Large intestine (tissue), 3 donors: ENCODE measurements at regions not wholly inside any gene's neighbourhood (a gene's known extent, or its start where the extent isn't known, plus 50 kb on each side); places are given as distances from the start of the nearest gene placed in this dataset.
"Not testable (repeated sequence)": the region's sequence is repeated elsewhere in the genome, so short reads cannot be mapped to it uniquely, and the experiment has no call there.

Experiments used
- DNase-seq, 2 donors: peaks; one replicate each; pipeline versions ENCODE4 v3.0.0 to v3.0.0-alpha.2; 2013
- H3K27ac ChIP-seq: one replicate; pipeline ENCODE4 v1.5.1; 2013; ENCODE audit warnings: low read length
- H3K27me3 ChIP-seq: 2 replicates; pipeline ENCODE4 v1.6.1; 2013; ENCODE audit warnings: low read length; ENCODE audit not compliant: control insufficient read depth, insufficient read depth
- H3K36me3 ChIP-seq: 2 replicates; pipeline ENCODE4 v1.6.1; 2013; ENCODE audit warnings: low read length; ENCODE audit not compliant: control insufficient read depth, insufficient read depth
- H3K4me1 ChIP-seq: one replicate; pipeline ENCODE4 v1.6.1; 2013; ENCODE audit warnings: low read length; ENCODE audit not compliant: control insufficient read depth, insufficient read depth
- H3K4me3 ChIP-seq: one replicate; pipeline ENCODE4 v1.5.1; 2013; ENCODE audit warnings: low read length
- H3K9me3 ChIP-seq: one replicate; pipeline ENCODE4 v1.6.1; 2013; ENCODE audit warnings: mild to moderate bottlenecking, low read depth, low read length, moderate library complexity; ENCODE audit not compliant: control insufficient read depth
- WGBS: methylation state at CpG from one replicate; pipeline ENCODE4 v1.1.5; 2013; ENCODE audit warnings: low lambda C conversion rate; ENCODE audit not compliant: insufficient coverage; 5-methylcytosine and 5-hydroxymethylcytosine counted together

- H3K27ac ChIP-seq = no peak overlapping the region
- H3K27me3 ChIP-seq = no peaks in the 10 kb centered on the region
- no peak overlapping the region for H3K4me3 ChIP-seq
- H3K9me3 ChIP-seq = no peaks in the 10 kb centered on the region
- 51% methylated on average over 3 of the region's 8 CpGs for WGBS
- H3K36me3 ChIP-seq = no peaks in the 10 kb centered on the region
- no peaks in the 10 kb centered on the region for H3K4me1 ChIP-seq
- peak; percentile 17 to 23 for DNase-seq
These were observed 477.2 kb upstream of the CAMK1G start for GRCh38 chr1:209106237-209106741.

GRCh38 chr1:209106861-209107260 is 476.7 kb upstream of the CAMK1G start:
- H3K4me3 ChIP-seq = no peak overlapping the region
- H3K27me3 ChIP-seq = no peaks in the 10 kb centered on the region
- DNase-seq = no peak
- no peaks in the 10 kb centered on the region for H3K9me3 ChIP-seq
- no peak overlapping the region for H3K27ac ChIP-seq
- WGBS = no CpG with 5 or more reads among the region's 4 CpGs
- no peaks in the 10 kb centered on the region for H3K36me3 ChIP-seq
- H3K4me1 ChIP-seq = no peaks in the 10 kb centered on the region

GRCh38 chr1:209107535-209107934 is 476.0 kb upstream of the CAMK1G start:
- Histone ChIP-seq H3K27me3 (no peaks in the 10 kb centered on the region), H3K36me3 (no peaks in the 10 kb centered on the region), H3K4me1 (no peaks in the 10 kb centered on the region), H3K27ac (no peak overlapping the region), H3K9me3 (no peaks in the 10 kb centered on the region), H3K4me3 (no peak overlapping the region)
- DNase-seq = no peak
- WGBS = no CpG with 5 or more reads among the region's 10 CpGs

GRCh38 chr1:209109001-209109785 is 474.3 kb upstream of the CAMK1G start:
- no peak for DNase-seq
- H3K27me3 ChIP-seq = no peaks in the 10 kb centered on the region
- 100% methylated on average over 1 of the region's 2 CpGs for WGBS
- no peaks in the 10 kb centered on the region for H3K36me3 ChIP-seq
- no peak overlapping the region for H3K4me3 ChIP-seq
- H3K9me3 ChIP-seq = no peaks in the 10 kb centered on the region
- no peak overlapping the region for H3K27ac ChIP-seq
- no peaks in the 10 kb centered on the region for H3K4me1 ChIP-seq

GRCh38 chr1:209113521-209113920 is 470.0 kb upstream of the CAMK1G start:
- 80% methylated on average over 2 of the region's 5 CpGs for WGBS
- H3K27me3 ChIP-seq = no peaks in the 10 kb centered on the region

GRCh38 chr1:209116705-209117104 is 466.8 kb upstream of the CAMK1G start:
- H3K4me1 ChIP-seq = no peaks in the 10 kb centered on the region
- no peak for DNase-seq
- 100% methylated on average over 1 of the region's 1 CpG for WGBS

More at GRCh38 chr1:209113521-209113920, 470.0 kb upstream of the CAMK1G start:
- no peak for DNase-seq
- no peak overlapping the region for H3K27ac ChIP-seq
- H3K4me3 ChIP-seq = no peak overlapping the region
- no peaks in the 10 kb centered on the region for H3K4me1 ChIP-seq
- no peaks in the 10 kb centered on the region for H3K9me3 ChIP-seq
- H3K36me3 ChIP-seq = no peaks in the 10 kb centered on the region

GRCh38 chr1:209123601-209124000 is 459.9 kb upstream of the CAMK1G start:
- no peaks in the 10 kb centered on the region for H3K4me1 ChIP-seq
- peaks cover 7% of the 10 kb centered on the region for H3K9me3 ChIP-seq
- H3K27me3 ChIP-seq = no peaks in the 10 kb centered on the region
- H3K27ac ChIP-seq = no peak overlapping the region
- no CpG with 5 or more reads among the region's 2 CpGs for WGBS
- no peak overlapping the region for H3K4me3 ChIP-seq
- no peak for DNase-seq
- H3K36me3 ChIP-seq = no peaks in the 10 kb centered on the region

More at GRCh38 chr1:209116705-209117104, 466.8 kb upstream of the CAMK1G start:
- H3K27ac ChIP-seq = no peak overlapping the region
- no peaks in the 10 kb centered on the region for H3K27me3 ChIP-seq
- H3K9me3 ChIP-seq = no peaks in the 10 kb centered on the region
- no peaks in the 10 kb centered on the region for H3K36me3 ChIP-seq
- H3K4me3 ChIP-seq = no peak overlapping the region

GRCh38 chr1:209129091-209129490 is 454.4 kb upstream of the CAMK1G start:
- H3K9me3 ChIP-seq = not testable (repeated sequence)

GRCh38 chr1:209130886-209131285 is 452.6 kb upstream of the CAMK1G start:
- Histone ChIP-seq H3K27ac (no peak overlapping the region), H3K4me1 (no peaks in the 10 kb centered on the region), H3K9me3 (peaks cover 7% of the 10 kb centered on the region), H3K4me3 (no peak overlapping the region), H3K27me3 (no peaks in the 10 kb centered on the region), H3K36me3 (no peaks in the 10 kb centered on the region)
- WGBS = no CpG with 5 or more reads among the region's 7 CpGs
- DNase-seq = no peak

More at GRCh38 chr1:209129091-209129490, 454.4 kb upstream of the CAMK1G start:
- not testable (repeated sequence) for DNase-seq, H3K36me3 ChIP-seq, H3K4me1 ChIP-seq, H3K4me3 ChIP-seq, H3K27me3 ChIP-seq, H3K27ac ChIP-seq
- WGBS = no CpG with 5 or more reads among the region's 32 CpGs

GRCh38 chr1:209132736-209133467 is 450.6 kb upstream of the CAMK1G start:
- WGBS = 92% methylated on average over 6 of the region's 17 CpGs
- Histone ChIP-seq H3K27ac (no peak overlapping the region), H3K36me3 (no peaks in the 10 kb centered on the region), H3K4me1 (no peaks in the 10 kb centered on the region), H3K27me3 (no peaks in the 10 kb centered on the region), H3K9me3 (peaks cover 4% of the 10 kb centered on the region), H3K4me3 (no peak overlapping the region)
- no peak for DNase-seq
